Neuronal stem cell (in vitro differentiated cells): ENCODE measurements at regions not wholly inside any gene's neighbourhood (a gene's known extent, or its start where the extent isn't known, plus 50 kb on each side); places are given as distances from the start of the nearest gene placed in this dataset.
"Not testable (repeated sequence)": the region's sequence is repeated elsewhere in the genome, so short reads cannot be mapped to it uniquely, and the experiment has no call there.

Experiments
- DNase-seq: peaks from one replicate; pipeline ENCODE4 v3.0.0-alpha.2; 2013; ENCODE audit warnings: low spot score
- H2AFZ ChIP-seq: one replicate; pipeline ENCODE4 v1.6.1; 2013; ENCODE audit warnings: mild to moderate bottlenecking, low read length, inconsistent platforms
- H2AK5ac ChIP-seq: 2 replicates; pipeline ENCODE4 v1.6.1; 2013; ENCODE audit warnings: low read depth, mild to moderate bottlenecking, inconsistent platforms, low read length, moderate library complexity, mixed read lengths
- H2BK120ac ChIP-seq: 2 replicates; pipeline ENCODE4 v1.6.1; 2013; ENCODE audit warnings: low read depth, mild to moderate bottlenecking, inconsistent platforms, low read length, moderate library complexity, mixed read lengths
- H2BK12ac ChIP-seq: one replicate; pipeline ENCODE4 v1.6.1; 2013; ENCODE audit warnings: low read length, inconsistent platforms
- H2BK15ac ChIP-seq: 2 replicates; pipeline ENCODE4 v1.6.1; 2013; ENCODE audit warnings: mild to moderate bottlenecking, low read length, inconsistent platforms, mixed read lengths
- H2BK5ac ChIP-seq: one replicate; pipeline ENCODE4 v1.6.1; 2013; ENCODE audit warnings: inconsistent platforms, mild to moderate bottlenecking, low read length, moderate library complexity
- H3K14ac ChIP-seq: one replicate; pipeline ENCODE4 v1.6.1; 2013; ENCODE audit warnings: low read length, inconsistent platforms
- H3K18ac ChIP-seq: 2 replicates; pipeline ENCODE4 v1.6.1; 2013; ENCODE audit warnings: low read length, inconsistent platforms
- H3K23ac ChIP-seq: 2 replicates; pipeline ENCODE4 v1.6.1; 2013; ENCODE audit warnings: low read depth, mild to moderate bottlenecking, mixed read lengths, low read length, inconsistent platforms; ENCODE audit not compliant: poor library complexity
- H3K27ac ChIP-seq: replicated peaks from 3 replicates; pipeline ENCODE4 v1.5.1; 2013; ENCODE audit warnings: low read length, inconsistent platforms
- H3K27me3 ChIP-seq, 3 experiments: 2 replicates each; pipeline ENCODE4 v1.6.1; 2013; ENCODE audit warnings: low read length in 3 of 3, mild to moderate bottlenecking in 2 of 3, inconsistent platforms in 1 of 3, low read depth in 1 of 3, mixed read lengths in 1 of 3, moderate library complexity in 1 of 3; ENCODE audit not compliant: control insufficient read depth in 3 of 3, insufficient read depth in 3 of 3
- H3K36me3 ChIP-seq, 2 donors: replicated peaks in 1 of 2; 2 replicates each; pipeline ENCODE4 v1.6.1; 2013; ENCODE audit warnings: low read length in 2 of 2; ENCODE audit not compliant: control insufficient read depth in 2 of 2, insufficient read depth in 2 of 2
- H3K4ac ChIP-seq: 2 replicates; pipeline ENCODE4 v1.6.1; 2013; ENCODE audit warnings: inconsistent platforms, mild to moderate bottlenecking, low read length, moderate library complexity
- H3K4me1 ChIP-seq, 2 donors: 1 replicate in 1 of 2; 2 replicates in 1 of 2; pipeline ENCODE4 v1.6.1; 2013; ENCODE audit warnings: low read length in 2 of 2, low read depth in 1 of 2; ENCODE audit not compliant: control insufficient read depth in 2 of 2, insufficient read depth in 1 of 2
- H3K4me2 ChIP-seq: one replicate; pipeline ENCODE4 v1.6.1; 2013; ENCODE audit warnings: mild to moderate bottlenecking, low read length, inconsistent platforms; ENCODE audit not compliant: insufficient read depth, poor library complexity, severe bottlenecking
- H3K4me3 ChIP-seq, 2 donors: 2 replicates each; pipeline ENCODE4 v1.5.1; 2013; ENCODE audit warnings: low read length in 2 of 2, mild to moderate bottlenecking in 2 of 2, inconsistent platforms in 1 of 2, moderate library complexity in 1 of 2
- H3K79me1 ChIP-seq: one replicate; pipeline ENCODE4 v1.6.1; 2013; ENCODE audit warnings: low read depth, mild to moderate bottlenecking, inconsistent platforms, low read length, moderate library complexity
- H3K9ac ChIP-seq: one replicate; pipeline ENCODE4 v1.6.1; 2013; ENCODE audit warnings: mild to moderate bottlenecking, low read depth, low read length, inconsistent platforms; ENCODE audit not compliant: poor library complexity
- H3K9me3 ChIP-seq, 2 donors: replicated peaks in 1 of 2; 2 replicates each; pipeline versions ENCODE3 to v1.6.1; 2013; ENCODE audit warnings: low read length in 2 of 2, mild to moderate bottlenecking in 2 of 2, inconsistent platforms in 1 of 2, low read depth in 1 of 2, mixed read lengths in 1 of 2, moderate library complexity in 1 of 2; ENCODE audit not compliant: control insufficient read depth in 2 of 2, insufficient read depth in 1 of 2
- H4K8ac ChIP-seq: one replicate; pipeline ENCODE4 v1.6.1; 2013; ENCODE audit warnings: low read depth, mild to moderate bottlenecking, inconsistent platforms, low read length, moderate library complexity
- H4K91ac ChIP-seq: one replicate; pipeline ENCODE4 v1.6.1; 2013; ENCODE audit warnings: low read length, low read depth, mild to moderate bottlenecking, inconsistent platforms; ENCODE audit not compliant: poor library complexity
- WGBS, 2 donors: extraction: QIAGEN DNeasy Blood & Tissue Kit; methylation state at CpG; one replicate each; pipeline ENCODE4 v1.1.7; 2013; ENCODE audit warnings: missing lambda C conversion rate in 2 of 2, mixed read lengths in 1 of 2; ENCODE audit not compliant: insufficient read length in 2 of 2, insufficient replicate concordance in 1 of 2; ENCODE audit errors: extremely low coverage in 2 of 2; 5-methylcytosine and 5-hydroxymethylcytosine counted together

GRCh38 chr7:128613366-128613765 lies 58.7 kb upstream of the GARIN1A start:
- H3K4me1 ChIP-seq, H3K9me3 ChIP-seq, H3K27me3 ChIP-seq, H2AFZ ChIP-seq, H3K9ac ChIP-seq, H2AK5ac ChIP-seq, H3K27ac ChIP-seq, H4K8ac ChIP-seq, H3K4me2 ChIP-seq, H4K91ac ChIP-seq, H3K23ac ChIP-seq, H3K18ac ChIP-seq, H3K4ac ChIP-seq, H3K4me3 ChIP-seq, H3K79me1 ChIP-seq, H2BK5ac ChIP-seq, DNase-seq, H2BK120ac ChIP-seq, H2BK12ac ChIP-seq, H2BK15ac ChIP-seq, H3K14ac ChIP-seq: not testable (repeated sequence)
- no CpG with 5 or more reads among the region's 3 CpGs for WGBS, 2 donors
- peaks cover 0 to 38% of the 10 kb centered on the region in 2 donors for H3K36me3 ChIP-seq

DNA sequence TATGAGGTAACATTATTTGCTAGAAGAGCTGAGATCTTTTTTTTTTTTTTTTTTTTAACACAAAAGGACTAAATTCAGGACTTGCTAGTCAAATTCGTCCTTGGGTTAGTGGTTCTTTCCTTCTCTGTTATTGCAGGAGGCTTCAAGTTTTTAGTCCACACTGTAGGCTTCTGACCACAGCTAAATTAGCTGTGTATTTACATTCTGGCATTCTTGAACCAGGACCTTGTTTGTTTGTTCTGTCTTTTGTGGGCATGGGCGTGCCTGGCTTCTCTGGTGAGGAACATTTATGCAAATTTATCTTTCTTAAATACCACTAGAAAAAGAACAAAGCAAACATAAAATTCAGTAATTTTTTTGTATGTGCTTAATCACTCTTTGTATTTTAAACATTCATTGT lies 57.3 kb upstream of the GARIN1A start:
- not testable (repeated sequence) for H3K4me1 ChIP-seq, H3K9me3 ChIP-seq, H3K4me3 ChIP-seq, H3K27ac ChIP-seq, H3K18ac ChIP-seq, H3K27me3 ChIP-seq, H3K23ac ChIP-seq, H2BK12ac ChIP-seq, H3K4me2 ChIP-seq, H2BK15ac ChIP-seq, H2BK120ac ChIP-seq, H4K8ac ChIP-seq, DNase-seq, H2AK5ac ChIP-seq, H3K4ac ChIP-seq, H3K9ac ChIP-seq, H2BK5ac ChIP-seq, H3K79me1 ChIP-seq, H3K14ac ChIP-seq, H2AFZ ChIP-seq, H4K91ac ChIP-seq
- peaks cover 4 to 47% of the 10 kb centered on the region in 2 donors for H3K36me3 ChIP-seq
- no CpG with 5 or more reads among the region's 2 CpGs for WGBS, 2 donors

GRCh38 chr7:128616799-128617198 lies 55.3 kb upstream of the GARIN1A start:
- not testable (repeated sequence) for DNase-seq

More at GRCh38 chr7:128616799-128617198, 55.3 kb upstream of the GARIN1A start:
- H3K9ac ChIP-seq, H2BK120ac ChIP-seq, H4K91ac ChIP-seq, H2BK15ac ChIP-seq, H3K9me3 ChIP-seq, H3K79me1 ChIP-seq, H3K4ac ChIP-seq, H2BK5ac ChIP-seq, H3K14ac ChIP-seq, H3K4me2 ChIP-seq, H3K18ac ChIP-seq, H3K27ac ChIP-seq, H2AK5ac ChIP-seq, H3K23ac ChIP-seq, H2BK12ac ChIP-seq, H3K4me3 ChIP-seq, H3K27me3 ChIP-seq, H4K8ac ChIP-seq, H3K4me1 ChIP-seq, H2AFZ ChIP-seq: not testable (repeated sequence)
- no CpG with 5 or more reads among the region's 4 CpGs for WGBS, 2 donors
- H3K36me3 ChIP-seq = peaks cover 4 to 52% of the 10 kb centered on the region in 2 donors
